ENCODE measurements at regions not wholly inside any gene's neighbourhood (a gene's known extent, or its start where the extent isn't known, plus 50 kb on each side); places are given as distances from the start of the nearest gene placed in this dataset.

DNA sequence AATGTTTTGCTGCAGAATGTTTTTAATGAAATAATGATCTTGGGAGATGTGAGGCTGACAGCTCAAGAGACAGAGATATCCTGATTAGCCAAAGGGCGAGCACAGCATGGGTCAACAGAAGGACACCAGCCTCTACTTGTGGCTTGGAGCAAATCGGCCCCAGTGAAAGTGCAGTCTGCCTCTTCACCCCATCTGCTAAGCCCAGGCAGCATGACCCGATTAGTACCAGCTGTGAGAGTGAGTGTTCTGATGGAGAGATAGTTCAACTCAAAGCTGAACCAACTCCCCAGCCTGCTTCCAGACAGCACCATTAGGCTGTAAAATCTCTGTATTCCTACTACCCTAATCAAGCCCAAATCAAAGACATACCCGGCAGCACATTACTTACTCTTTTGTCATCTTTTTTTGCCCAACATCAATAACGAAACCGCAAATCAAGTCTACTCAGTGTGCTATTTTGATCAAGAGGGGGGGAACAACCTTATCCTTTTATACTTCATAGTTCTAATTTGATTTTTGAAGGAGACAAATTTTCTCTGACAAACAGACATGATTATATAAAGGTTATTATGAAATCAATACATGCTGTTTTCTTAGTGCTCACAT, 514.1 kb upstream of the NRSN1 start:
- TF ChIP-seq, protein P1, sequence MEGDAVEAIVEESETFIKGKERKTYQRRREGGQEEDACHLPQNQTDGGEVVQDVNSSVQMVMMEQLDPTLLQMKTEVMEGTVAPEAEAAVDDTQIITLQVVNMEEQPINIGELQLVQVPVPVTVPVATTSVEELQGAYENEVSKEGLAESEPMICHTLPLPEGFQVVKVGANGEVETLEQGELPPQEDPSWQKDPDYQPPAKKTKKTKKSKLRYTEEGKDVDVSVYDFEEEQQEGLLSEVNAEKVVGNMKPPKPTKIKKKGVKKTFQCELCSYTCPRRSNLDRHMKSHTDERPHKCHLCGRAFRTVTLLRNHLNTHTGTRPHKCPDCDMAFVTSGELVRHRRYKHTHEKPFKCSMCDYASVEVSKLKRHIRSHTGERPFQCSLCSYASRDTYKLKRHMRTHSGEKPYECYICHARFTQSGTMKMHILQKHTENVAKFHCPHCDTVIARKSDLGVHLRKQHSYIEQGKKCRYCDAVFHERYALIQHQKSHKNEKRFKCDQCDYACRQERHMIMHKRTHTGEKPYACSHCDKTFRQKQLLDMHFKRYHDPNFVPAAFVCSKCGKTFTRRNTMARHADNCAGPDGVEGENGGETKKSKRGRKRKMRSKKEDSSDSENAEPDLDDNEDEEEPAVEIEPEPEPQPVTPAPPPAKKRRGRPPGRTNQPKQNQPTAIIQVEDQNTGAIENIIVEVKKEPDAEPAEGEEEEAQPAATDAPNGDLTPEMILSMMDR (IDR thresholded peaks at IDR 0.05) = no peak
- no peak for TF ChIP-seq POLR2A (IDR thresholded peaks at IDR 0.05)

All from thyroid gland (tissue), 4 donors.